ENCODE measurements at regions not wholly inside any gene's neighbourhood (a gene's known extent, or its start where the extent isn't known, plus 50 kb on each side); places are given as distances from the start of the nearest gene placed in this dataset.

DNA sequence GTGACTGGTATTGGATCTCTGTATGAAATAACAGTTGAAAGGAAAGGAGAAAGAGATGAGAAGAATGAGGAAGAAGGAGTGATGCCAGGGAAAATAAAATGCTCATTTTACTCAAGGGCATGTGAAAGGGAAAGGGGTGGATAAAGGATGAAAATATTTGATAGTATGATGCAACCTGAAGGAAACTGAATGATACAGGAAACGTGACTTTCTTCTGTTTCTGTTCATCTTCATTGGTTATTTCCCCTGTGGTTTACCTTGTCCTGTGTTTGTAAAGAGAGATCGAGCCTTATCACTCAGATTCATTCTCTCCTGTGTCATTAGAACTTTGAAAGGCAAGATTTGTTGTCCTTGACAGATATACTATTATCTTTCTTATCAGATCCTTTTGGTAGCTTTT, 243.6 kb upstream of the SLITRK3 start:
- TF ChIP-seq ZC3H10 (CRISPR knock-in tag; IDR thresholded peaks at IDR 0.05) (no peak), CSDC2 (CRISPR knock-in tag; IDR thresholded peaks at IDR 0.05) (no peak), PATZ1 (CRISPR knock-in tag; IDR thresholded peaks at IDR 0.05; ENCODE audit: borderline replicate concordance) (no peak), ZNF8 (CRISPR knock-in tag; IDR thresholded peaks at IDR 0.05) (no peak), ZNF70 (CRISPR knock-in tag; IDR thresholded peaks at IDR 0.05) (no peak), BACH2 (CRISPR knock-in tag; IDR thresholded peaks at IDR 0.05; ENCODE audit: borderline replicate concordance) (no peak), ZFP3 (CRISPR knock-in tag; IDR thresholded peaks at IDR 0.05) (no peak), ZFP30 (CRISPR knock-in tag; IDR thresholded peaks at IDR 0.05) (no peak)
- TF ChIP-seq, protein P1, sequence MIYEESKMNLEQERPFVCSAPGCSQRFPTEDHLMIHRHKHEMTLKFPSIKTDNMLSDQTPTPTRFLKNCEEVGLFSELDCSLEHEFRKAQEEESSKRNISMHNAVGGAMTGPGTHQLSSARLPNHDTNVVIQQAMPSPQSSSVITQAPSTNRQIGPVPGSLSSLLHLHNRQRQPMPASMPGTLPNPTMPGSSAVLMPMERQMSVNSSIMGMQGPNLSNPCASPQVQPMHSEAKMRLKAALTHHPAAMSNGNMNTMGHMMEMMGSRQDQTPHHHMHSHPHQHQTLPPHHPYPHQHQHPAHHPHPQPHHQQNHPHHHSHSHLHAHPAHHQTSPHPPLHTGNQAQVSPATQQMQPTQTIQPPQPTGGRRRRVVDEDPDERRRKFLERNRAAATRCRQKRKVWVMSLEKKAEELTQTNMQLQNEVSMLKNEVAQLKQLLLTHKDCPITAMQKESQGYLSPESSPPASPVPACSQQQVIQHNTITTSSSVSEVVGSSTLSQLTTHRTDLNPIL (CRISPR knock-in tag; IDR thresholded peaks at IDR 0.05; ENCODE audit: low read depth), result no peak
